NCI-H2196 (cell line): ENCODE measurements at regions not wholly inside any gene's neighbourhood (a gene's known extent, or its start where the extent isn't known, plus 50 kb on each side); places are given as distances from the start of the nearest gene placed in this dataset.
"Not testable (repeated sequence)": the region's sequence is repeated elsewhere in the genome, so short reads cannot be mapped to it uniquely, and the experiment has no call there.

Experiments used
- DNase-seq: peaks from one replicate; lab custom pipeline; 2025; ENCODE audit not compliant: unreplicated experiment; lab: John Stamatoyannopoulos, UW

DNA sequence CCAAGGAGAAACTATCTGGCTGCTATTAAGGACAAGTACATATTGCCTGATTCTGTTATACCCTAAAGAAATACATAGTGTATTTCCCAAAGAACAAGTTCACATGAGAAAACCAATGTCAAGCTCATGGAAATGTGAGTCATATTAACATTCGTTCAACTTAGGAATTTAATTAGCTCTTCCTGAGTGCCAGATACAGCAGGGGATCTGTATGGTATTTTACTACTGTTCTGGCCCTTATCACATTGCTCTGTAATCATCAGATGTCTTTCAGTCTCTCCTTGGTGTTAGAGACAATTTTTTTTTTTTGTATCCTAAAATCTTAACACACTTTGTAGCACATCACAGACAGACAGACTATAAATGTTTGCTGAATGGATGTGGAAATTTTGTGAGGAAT is 395.0 kb upstream of the CRIM1 start:
- DNase-seq = no peak

DNA sequence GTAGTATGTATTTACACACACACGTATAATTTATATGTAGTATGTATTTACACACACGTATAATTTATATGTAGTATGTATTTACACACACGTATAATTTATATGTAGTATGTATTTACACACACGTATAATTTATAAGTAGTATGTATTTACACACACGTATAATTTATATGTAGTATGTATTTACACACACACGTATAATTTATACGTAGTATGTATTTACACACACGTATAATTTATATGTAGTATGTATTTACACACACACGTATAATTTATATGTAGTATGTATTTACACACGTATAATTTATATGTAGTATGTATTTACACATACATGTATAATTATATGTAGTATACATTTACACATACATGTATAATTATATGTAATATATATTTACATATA is 398.5 kb upstream of the CRIM1 start:
- not testable (repeated sequence) for DNase-seq

DNA sequence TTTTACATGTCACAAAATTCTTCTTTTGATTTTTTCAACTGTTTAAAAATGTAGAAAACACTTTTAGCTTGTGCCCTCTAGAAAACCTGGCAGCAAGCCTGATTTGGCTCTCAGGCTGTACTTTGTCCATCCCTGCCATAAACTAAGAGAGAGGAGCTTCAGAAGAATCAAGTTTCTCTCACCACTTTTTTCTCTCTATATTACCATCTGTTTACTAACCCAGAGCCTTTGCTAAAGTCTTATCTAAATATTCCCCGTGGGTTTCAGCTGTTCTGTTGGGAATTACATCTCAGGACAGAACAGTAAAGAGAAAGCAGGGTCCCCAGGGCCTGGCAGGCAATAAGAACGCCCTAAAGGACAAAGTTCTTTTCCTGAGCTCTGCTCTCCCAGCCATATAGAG is 409.1 kb upstream of the CRIM1 start:
- DNase-seq = no peak

DNA sequence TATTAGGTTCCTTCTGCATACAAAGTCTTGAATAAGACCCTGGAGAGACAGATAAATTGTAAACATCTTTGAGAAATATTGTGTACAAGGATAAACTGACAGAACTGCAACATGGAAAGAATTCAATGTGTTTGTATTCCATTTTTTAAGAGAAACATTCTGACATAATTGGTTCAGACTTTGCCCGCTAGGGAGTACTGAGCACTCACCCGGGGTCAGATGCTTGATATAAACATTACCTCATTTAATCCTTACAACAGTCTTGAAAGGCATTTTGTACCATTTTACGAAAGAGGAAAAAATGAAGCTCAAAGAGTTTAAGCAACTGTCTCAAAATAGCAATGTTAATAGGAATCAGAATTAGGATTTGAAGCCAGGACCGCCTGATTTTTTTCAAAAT is 416.7 kb upstream of the CRIM1 start:
- no peak for DNase-seq

DNA sequence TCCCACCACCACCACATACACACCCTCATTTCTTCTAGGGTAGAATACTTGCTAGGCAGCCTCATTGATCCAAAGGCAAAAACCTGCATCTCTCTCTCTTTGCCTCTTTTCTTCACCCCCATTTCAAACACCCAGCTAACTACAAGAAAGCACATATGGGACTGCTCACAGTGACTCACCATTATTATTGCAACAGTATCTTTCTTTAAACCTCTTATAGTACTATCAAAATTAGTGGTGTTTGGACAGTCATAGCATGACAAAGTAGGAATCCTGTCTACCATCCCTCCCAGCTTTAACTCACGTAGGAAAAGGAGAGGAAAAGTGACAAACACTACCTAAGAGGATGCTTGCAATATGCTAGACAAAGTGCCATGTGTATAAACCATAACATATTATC is 422.5 kb upstream of the CRIM1 start:
- no peak for DNase-seq

DNA sequence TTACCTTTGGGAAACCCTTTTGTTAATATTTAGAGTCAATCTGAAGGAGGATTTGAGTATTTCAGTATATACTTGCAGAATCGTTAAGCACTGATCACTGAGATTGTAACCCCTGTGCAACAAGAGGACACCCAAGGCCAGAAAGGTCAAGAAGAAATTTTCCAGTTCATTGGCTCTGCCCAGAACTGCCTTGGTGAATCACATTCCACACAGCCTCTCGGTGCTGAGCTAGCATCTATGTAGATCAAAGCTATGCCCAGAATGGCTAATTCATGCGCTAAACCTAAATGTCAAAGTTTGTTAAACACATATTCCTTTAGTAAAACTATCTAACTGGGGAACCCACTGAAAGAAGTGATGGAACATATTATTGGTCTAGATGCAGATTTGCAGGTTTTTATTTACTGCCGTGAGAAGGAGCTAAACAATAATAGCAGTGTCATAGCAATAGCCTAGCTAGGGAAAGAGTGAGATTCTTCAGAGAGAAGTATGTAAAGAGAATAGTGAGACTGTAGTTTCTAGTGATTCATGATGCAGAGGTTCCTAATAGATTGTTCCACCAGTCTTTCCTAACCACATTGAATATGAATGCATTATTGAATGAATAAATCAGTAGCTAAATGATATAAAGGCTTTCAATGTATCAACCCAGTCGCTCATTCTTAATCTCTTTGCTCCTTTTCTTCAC is 423.2 kb upstream of the CRIM1 start:
- DNase-seq = no peak

DNA sequence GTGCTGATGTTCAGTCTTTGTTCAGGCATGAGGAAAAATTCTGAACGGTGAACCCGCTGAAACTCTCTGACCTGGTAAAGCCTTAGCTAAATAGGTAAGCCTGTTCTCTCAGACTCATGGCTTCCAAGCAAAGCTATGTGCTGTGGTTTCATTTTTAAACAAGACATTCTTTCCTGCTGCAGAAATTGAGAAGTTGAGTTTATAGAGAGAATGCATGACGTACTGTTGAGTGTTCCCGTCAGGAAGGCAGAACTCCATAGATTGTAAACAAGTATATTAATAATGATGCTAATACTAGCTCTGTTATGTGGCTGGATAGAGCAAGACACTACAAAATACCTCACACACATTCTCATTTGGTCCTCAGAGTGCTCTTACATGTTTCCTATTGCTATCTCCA is 424.0 kb upstream of the CRIM1 start:
- no peak for DNase-seq

DNA sequence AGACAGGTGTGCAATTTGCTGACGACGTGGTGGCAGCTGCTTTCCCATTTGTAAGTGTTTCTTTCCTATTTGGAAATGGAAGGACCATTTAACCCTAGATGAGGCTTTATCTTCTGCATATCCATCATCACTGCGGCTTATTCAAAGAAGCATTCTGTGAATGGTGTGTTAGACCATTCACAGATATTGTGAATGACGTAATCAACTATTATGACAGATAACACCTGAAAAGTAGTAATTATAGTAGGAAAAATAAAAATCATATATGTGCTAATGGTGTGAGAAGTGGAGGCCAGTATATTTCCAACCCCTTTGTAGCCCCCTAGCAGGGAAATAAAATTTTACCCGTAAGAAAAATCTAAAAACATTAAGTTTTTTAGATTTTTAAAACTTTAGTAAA is 424.5 kb upstream of the CRIM1 start:
- DNase-seq = no peak

DNA sequence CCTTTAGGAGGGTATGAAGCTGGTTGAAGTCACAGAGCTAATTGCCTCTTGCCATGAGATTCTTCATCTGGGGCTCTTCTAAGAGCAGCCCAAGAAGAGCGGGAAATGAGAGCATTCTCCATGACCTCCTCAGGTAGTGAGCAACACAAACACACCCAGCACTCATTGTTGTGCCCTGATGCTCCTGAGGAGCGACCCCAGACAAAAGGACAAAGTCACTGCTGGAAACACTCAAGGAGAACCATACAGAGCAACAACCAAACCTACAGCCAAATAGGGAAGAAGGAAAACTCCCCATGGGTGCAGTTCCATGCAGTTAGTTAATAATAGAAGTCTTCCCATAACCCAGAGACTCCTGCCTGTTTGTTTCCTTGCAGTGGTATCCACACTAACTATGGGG is 426.0 kb upstream of the CRIM1 start:
- no peak for DNase-seq

DNA sequence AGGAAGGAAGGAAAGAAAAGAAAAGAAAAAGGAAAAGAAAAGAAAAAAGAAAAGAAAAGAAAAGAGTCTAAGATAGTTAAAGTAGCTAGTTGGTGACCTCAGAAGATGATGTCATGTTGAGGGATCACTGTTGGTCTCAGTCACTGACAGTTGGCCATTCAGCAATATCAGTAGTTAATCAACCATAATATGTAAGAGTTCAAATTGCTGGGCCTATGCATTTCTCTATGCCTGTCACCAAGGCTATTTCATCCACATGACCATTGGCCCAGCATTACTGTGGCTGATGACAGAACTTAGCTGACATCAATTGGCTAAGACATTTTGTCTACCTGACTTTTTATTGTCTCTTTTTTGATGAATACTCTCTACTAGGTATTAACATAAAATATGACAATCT is 435.5 kb upstream of the CRIM1 start:
- no peak for DNase-seq

DNA sequence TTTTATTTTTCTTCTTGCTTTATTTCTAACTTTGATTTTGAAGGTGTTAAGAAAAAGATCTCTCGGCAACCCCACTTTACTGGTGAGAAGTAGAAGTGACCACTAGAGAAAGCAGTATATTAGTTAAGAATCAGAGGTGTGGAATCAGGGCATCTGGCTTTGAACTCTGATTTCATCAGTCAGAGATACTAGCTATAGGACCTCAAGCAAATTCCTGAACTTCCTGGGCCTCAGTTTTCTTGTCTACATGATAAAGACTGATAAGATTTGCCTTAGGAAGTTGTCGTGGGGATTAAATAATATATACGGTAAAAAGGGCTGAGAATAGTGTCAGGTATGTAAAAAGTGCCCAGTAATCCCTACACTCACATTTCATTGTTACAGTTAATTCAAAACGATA is 440.3 kb upstream of the CRIM1 start:
- DNase-seq = no peak

DNA sequence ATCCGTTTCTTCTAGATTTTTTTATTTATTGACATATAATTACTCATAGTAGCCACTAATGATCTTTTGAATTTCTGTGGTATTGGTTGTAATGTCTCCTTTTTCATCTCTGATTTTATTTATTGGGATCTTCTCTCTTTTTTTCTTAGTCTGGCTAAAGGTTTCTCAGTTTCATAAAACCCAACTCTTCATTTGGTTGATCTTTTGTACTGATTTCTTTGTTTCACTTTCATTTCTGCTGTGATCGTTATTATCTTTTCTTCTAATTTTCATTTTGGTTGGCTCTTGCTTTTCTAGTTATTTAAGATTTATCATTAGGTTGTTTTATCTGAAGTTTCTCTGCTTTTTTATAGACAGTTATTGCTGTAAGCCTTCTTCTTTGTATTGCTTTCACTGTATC is 463.6 kb upstream of the CRIM1 start:
- DNase-seq = no peak

DNA sequence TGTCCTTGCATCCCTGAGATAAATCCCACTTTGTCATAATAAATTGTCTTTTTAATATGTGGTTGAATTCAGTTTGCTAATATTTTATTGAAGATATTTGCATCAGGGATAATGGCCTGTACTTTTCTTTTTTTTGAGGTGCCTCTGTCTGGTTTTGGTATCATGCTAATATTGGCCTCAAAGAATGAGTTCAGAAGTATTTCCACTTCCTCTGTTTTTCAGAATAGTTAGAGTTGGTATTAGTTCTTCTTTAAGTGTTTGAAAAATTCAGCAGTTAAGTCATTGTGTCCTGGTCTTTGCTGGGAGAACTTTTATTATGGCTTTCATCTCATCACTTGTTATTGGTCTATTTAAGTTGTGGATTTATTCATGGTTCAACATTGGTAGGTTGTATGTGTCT is 464.1 kb upstream of the CRIM1 start:
- DNase-seq = no peak

DNA sequence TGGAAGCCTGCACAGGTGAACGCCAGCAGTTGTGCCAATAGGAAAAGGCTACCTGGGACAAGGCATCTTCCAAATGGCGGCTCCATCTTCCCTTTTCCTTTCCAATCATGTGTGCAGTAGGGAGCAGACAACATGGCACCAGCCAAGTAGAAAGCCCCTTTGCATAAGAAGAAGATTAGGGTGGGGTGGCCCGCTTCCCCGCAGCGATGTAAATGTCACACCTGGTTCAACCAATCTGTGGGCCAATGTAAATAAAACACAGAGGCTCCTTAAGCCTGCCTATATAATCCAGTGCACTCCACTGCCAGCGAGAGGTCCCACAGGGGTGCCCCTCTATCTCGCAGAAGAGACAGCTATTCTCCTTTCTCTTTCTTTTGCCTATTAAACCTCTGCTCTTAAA is 468.4 kb upstream of the CRIM1 start:
- DNase-seq = no peak

DNA sequence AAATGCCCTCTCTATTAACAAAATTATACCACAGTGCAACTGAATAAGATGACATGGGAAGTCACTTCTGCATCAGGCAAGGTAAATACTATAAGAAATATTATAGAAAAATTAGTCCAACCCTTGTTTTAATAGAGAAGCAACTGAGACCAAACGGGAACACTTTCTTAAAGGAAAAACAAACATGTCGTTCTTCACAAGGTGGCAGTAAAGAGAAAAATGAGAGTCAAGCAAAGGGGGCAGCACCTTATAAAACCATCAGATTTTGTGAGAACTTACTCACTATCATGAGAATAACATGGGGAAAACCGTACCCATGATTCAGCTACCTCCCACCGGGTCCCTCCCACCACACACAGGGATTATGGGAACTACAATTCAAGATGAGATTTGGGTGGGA is 481.7 kb upstream of the CRIM1 start:
- no peak for DNase-seq

DNA sequence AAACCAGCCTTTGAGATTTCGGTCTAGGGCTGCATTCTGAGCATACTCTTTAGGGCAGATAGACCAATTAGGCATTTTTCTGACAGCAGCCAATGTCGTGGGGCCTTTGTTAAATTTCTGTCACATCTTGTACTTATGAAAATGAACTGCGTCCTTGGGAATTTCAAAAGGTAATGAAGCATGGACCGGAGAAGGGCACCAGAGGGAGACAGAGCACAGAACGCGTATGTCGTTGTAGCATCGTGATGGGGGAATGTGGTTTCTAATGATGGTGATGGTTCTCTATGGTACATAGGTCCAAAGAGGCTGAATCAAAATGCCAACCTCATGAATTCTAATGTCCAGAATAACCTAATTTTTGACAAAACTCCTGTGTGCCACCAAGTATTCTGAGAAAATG is 483.9 kb upstream of the CRIM1 start:
- DNase-seq = no peak

DNA sequence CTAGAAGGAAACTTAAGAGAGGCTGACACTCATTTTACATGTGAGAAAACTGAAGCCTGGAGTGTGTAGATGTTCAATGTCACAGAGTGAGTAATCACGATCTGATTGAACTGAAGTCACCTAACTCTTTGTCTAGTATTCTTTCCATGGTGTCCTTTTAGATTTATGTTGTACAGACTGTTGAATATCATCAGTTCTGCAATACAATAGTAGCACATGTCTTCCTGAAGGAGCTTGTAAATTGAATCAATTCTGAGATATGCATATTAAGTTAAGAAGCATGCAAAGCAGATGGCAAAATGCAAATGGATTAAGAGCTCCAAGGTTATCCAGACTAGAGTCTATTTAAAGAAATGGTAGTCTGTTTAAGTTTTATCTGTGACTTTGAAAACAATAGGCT is 484.9 kb upstream of the CRIM1 start:
- no peak for DNase-seq

DNA sequence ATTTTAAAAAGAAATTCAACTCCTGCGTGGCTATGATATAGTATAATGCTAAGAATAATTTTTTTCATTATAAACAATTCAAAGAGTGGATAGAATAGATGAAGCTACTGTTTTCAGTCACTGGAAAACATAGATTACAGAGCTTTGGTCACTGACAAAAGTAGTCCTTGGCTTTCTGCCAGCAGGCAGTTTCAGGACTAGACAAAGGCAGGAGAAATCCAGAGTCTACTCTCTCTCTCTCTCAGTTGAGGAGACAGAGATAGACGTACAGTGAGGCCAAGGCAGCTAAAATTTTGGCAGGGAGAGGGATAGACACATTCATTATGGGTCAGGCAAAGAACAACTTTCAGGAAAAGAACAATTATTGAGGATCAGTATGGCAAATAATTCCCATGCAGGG is 491.4 kb upstream of the CRIM1 start:
- DNase-seq = no peak

DNA sequence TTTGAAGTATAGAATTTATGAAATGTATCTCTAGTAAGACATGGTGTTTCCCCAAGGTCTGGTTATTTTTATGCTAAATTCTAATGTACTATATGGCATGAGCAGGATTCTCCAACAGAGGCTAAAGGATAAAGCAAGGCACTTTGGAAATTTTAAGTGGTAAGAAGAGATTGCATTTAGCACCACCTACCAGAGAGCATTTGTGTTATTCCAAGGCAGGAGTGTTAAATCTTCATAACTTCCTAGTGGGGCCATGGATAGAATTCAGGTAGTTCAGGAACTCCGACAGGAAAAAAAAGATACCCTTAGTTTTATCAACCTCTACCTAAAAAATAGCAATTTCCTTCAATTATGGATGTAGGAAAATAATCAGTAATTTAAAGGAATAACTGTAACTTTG is 497.4 kb upstream of the CRIM1 start:
- DNase-seq = no peak

DNA sequence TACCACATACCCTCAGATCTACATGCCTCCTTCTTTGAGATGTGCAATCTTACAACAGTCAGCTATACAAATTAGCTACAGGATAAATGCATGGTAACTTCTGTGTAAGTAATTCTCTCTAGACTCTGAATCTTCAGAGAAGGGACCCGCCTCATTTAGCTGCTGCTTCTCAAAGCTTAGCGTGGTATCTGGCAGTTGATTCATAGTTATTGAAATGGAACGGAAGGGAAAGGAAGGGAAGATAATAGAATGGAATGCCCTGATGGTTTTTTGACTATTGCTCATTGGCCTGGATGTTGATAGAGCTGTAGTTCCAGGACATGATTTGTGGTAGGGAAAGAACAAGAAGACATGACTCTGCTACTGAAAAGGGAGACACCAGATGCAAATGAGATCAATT is 498.1 kb upstream of the CRIM1 start:
- DNase-seq = no peak

DNA sequence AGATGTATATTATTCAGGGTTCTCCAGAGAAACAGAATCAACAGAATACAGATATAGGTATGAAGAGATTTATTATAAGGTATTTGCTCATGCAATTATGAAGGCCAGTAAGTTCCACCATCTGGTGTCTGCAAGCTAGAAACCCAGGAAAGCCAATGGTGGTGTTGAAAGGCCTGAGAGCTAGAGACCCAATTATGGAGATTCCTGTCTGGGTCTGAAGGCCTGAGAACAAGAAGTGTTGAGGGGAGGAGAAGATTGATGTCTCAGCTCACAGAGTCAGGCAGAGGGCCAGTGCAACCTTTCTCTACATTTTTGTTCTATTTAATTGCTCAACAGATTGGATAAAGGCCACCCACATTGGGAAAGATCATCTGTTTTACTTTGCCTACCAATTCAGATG is 524.2 kb upstream of the CRIM1 start:
- no peak for DNase-seq

DNA sequence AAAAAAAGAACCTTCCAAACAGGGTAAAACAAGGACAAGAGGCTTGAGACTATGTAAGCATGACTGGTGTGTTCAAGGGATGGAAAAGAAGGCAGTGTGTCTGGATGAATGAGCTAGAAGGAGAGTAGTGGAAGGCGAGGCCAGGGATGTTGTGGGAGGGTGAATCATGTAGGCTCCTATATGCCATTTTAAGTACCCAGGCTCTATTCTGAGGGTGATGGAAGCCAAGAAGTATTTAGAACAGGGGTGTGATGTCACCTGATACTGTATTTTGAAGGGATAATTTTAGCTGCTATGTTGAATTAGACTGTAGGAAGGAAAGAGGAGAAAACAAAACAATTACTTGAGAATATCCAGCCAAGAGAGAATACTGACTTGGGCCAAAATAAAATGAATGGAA is 524.7 kb upstream of the CRIM1 start:
- DNase-seq = no peak

DNA sequence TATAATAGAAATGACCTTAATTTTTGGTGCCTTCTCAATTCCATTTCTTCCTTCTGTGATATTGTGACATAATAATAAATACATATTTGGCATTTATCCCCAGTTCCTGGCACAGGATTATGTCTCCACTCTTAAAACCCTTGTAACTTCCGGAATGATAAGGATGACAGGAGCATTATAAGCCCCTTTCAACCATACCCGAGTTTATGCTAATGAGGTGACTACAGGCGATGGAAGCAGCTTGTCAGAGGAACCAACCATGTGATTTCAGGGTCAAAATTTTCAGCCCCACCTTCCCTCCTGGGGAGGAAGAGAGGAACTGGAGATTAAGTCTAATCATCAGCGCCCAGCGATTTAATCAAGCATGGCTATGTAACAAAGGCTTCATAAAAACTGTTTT is 528.5 kb upstream of the CRIM1 start:
- no peak for DNase-seq

DNA sequence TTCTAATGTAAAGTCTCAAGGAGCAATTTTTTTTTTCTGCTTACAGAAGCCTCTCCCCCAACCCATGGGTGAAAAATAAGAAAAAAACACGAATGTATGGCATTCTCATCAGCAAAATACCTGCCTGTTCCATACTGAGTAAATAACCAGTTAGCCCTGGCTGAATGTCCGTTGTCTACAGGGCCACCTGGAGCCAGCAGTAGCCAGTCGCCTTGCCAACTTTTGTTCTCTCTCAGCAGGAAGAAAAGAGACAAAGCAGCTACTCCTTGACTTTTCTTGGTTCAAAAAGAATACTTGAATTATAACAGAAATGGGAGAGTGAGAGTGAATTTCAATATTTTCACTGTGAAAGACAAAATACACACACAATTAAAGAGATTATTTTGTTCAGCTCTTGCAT is 532.9 kb upstream of the CRIM1 start:
- DNase-seq = no peak
